Natural killer cell (primary cell): ENCODE measurements at regions not wholly inside any gene's neighbourhood (a gene's known extent, or its start where the extent isn't known, plus 50 kb on each side); places are given as distances from the start of the nearest gene placed in this dataset.

ENCODE experiments used
- ATAC-seq, 3 donors: fragments of 150-1000 bp in 2 of 3; fragments of 200-7000 bp in 1 of 3; cut with Tn5 transposase; 1 replicate in 1 of 3; 2 replicates in 2 of 3; pipeline ENCODE4 v1.10.0; 2021; ENCODE audit warnings: mild to moderate bottlenecking in 2 of 3, moderate library complexity in 2 of 3
- DNase-seq, 2 donors: peaks; one replicate each; pipeline versions ENCODE4 v3.0.0 to v3.0.0-alpha.2; 2013 to 2021; ENCODE audit warnings: mixed read lengths in 1 of 2
- H3K27ac ChIP-seq: one replicate; pipeline ENCODE4 v1.5.1; 2013; ENCODE audit warnings: mild to moderate bottlenecking, low read length
- H3K27me3 ChIP-seq: one replicate; pipeline ENCODE4 v1.6.1; 2013; ENCODE audit warnings: low read length; ENCODE audit not compliant: control insufficient read depth, insufficient read depth
- H3K36me3 ChIP-seq: one replicate; pipeline ENCODE4 v1.6.1; 2013; ENCODE audit warnings: low read length; ENCODE audit not compliant: control insufficient read depth, insufficient read depth
- H3K4me1 ChIP-seq: one replicate; pipeline ENCODE4 v1.6.1; 2013; ENCODE audit warnings: low read length; ENCODE audit not compliant: control insufficient read depth, insufficient read depth
- H3K4me3 ChIP-seq: one replicate; pipeline ENCODE4 v1.5.1; 2013; ENCODE audit warnings: low read length
- H3K9me3 ChIP-seq: one replicate; pipeline ENCODE4 v1.6.1; 2013; ENCODE audit warnings: low read length; ENCODE audit not compliant: control insufficient read depth, insufficient read depth
- H3K27ac Mint-ChIP-seq, 2 donors: one replicate each; pipeline ENCODE4 v1.8.0; 2022; ENCODE audit warnings: mild to moderate bottlenecking in 2 of 2, mixed read lengths in 2 of 2, moderate library complexity in 1 of 2
- H3K27me3 Mint-ChIP-seq, 2 donors: one replicate each; pipeline ENCODE4 v1.8.0; 2022; ENCODE audit warnings: low read depth in 2 of 2, mixed read lengths in 2 of 2
- H3K36me3 Mint-ChIP-seq: one replicate; pipeline ENCODE4 v1.8.0; 2022; ENCODE audit warnings: mixed read lengths
- H3K4me1 Mint-ChIP-seq, 2 donors: one replicate each; pipeline ENCODE4 v1.8.0; 2022; ENCODE audit warnings: mixed read lengths in 2 of 2
- H3K4me3 Mint-ChIP-seq: one replicate; pipeline ENCODE4 v1.8.0; 2022; ENCODE audit warnings: mild to moderate bottlenecking, moderate library complexity, mixed read lengths
- H3K9me3 Mint-ChIP-seq, 2 donors: one replicate each; pipeline ENCODE4 v1.8.0; 2022; ENCODE audit warnings: mixed read lengths in 2 of 2
- CTCF ChIP-seq: fragments of 200-600 bp; IDR thresholded peaks from one replicate; pipeline ENCODE4 v1.8.0; 2022; ENCODE audit warnings: antibody characterized with exemption
- WGBS: methylation state at CpG from one replicate; pipeline ENCODE4 v1.1.7; 2013; ENCODE audit warnings: missing lambda C conversion rate; ENCODE audit not compliant: insufficient coverage; 5-methylcytosine and 5-hydroxymethylcytosine counted together
- intact Hi-C: fragments of 100-400 bp; cut with micrococcal nuclease; formaldehyde crosslinking; loops from one replicate; pipeline ENCODE4 v1.14.2; 2022

GRCh38 chr6:104527311-104527710, 332.4 kb downstream of the HACE1 start:
- Mint-ChIP-seq H3K4me1 (peaks cover 0 to 6% of the 10 kb centered on the region in 2 donors), H3K27ac (no peak overlapping the region), H3K36me3 (no peaks in the 10 kb centered on the region), H3K27me3 (peaks cover 0 to 3% of the 10 kb centered on the region in 2 donors), H3K9me3 (no peaks in the 10 kb centered on the region), H3K4me3 (no peak overlapping the region)
- no peak for TF ChIP-seq CTCF
- no peak overlapping the region for H3K27ac ChIP-seq
- intact Hi-C loops = no loop called here
- DNase-seq (no peak), ATAC-seq (no peak)
- WGBS = 9% methylated on average over 7 of the region's 7 CpGs
- H3K36me3 ChIP-seq = no peaks in the 10 kb centered on the region
- no peaks in the 10 kb centered on the region for H3K9me3 ChIP-seq
- H3K4me3 ChIP-seq = no peak overlapping the region
- no peaks in the 10 kb centered on the region for H3K27me3 ChIP-seq
- H3K4me1 ChIP-seq = peaks cover 3% of the 10 kb centered on the region

GRCh38 chr6:104526376-104526775, 333.3 kb downstream of the HACE1 start:
- Mint-ChIP-seq H3K4me3 (no peak overlapping the region), H3K36me3 (no peaks in the 10 kb centered on the region), H3K9me3 (no peaks in the 10 kb centered on the region), H3K27me3 (peaks cover 0 to 3% of the 10 kb centered on the region in 2 donors), H3K4me1 (peaks cover 0 to 6% of the 10 kb centered on the region in 2 donors), H3K27ac (no peak overlapping the region)
- TF ChIP-seq CTCF = no peak
- Histone ChIP-seq H3K4me3 (no peak overlapping the region), H3K27ac (no peak overlapping the region), H3K36me3 (no peaks in the 10 kb centered on the region), H3K4me1 (peaks cover 3% of the 10 kb centered on the region), H3K27me3 (no peaks in the 10 kb centered on the region), H3K9me3 (no peaks in the 10 kb centered on the region)
- ATAC-seq (no peak), DNase-seq (no peak)
- WGBS = 81% methylated on average over 6 of the region's 6 CpGs
- intact Hi-C loops = no loop called here

- no peaks in the 10 kb centered on the region for H3K36me3 Mint-ChIP-seq
- peaks cover 0 to 3% of the 10 kb centered on the region in 2 donors for H3K27me3 Mint-ChIP-seq
- peaks cover 0 to 6% of the 10 kb centered on the region in 2 donors for H3K4me1 Mint-ChIP-seq
- intact Hi-C loops = no loop called here
- H3K27me3 ChIP-seq = no peaks in the 10 kb centered on the region
- H3K27ac Mint-ChIP-seq = no peak overlapping the region
- WGBS = 32% methylated on average over 15 of the region's 15 CpGs
- no peaks in the 10 kb centered on the region for H3K9me3 ChIP-seq
- H3K36me3 ChIP-seq = no peaks in the 10 kb centered on the region
- no peaks in the 10 kb centered on the region for H3K9me3 Mint-ChIP-seq
- H3K27ac ChIP-seq = no peak overlapping the region
- peak; percentile 29 to 84 for DNase-seq
- peak; percentile 85 to 98 (median 98) for ATAC-seq
- TF ChIP-seq CTCF = peak; percentile 80
- H3K4me1 ChIP-seq = peaks cover 3% of the 10 kb centered on the region
- no peak overlapping the region for H3K4me3 Mint-ChIP-seq
- no peak overlapping the region for H3K4me3 ChIP-seq
Observed at GRCh38 chr6:104525677-104526322, 333.9 kb downstream of the HACE1 start.

- intact Hi-C loops = no loop called here
- Histone ChIP-seq H3K9me3 (no peaks in the 10 kb centered on the region), H3K4me1 (peaks cover 3% of the 10 kb centered on the region), H3K4me3 (no peak overlapping the region), H3K27me3 (no peaks in the 10 kb centered on the region), H3K36me3 (no peaks in the 10 kb centered on the region), H3K27ac (no peak overlapping the region)
- Mint-ChIP-seq H3K27me3 (peaks cover 0 to 3% of the 10 kb centered on the region in 2 donors), H3K27ac (no peak overlapping the region), H3K4me3 (no peak overlapping the region), H3K36me3 (no peaks in the 10 kb centered on the region), H3K9me3 (no peaks in the 10 kb centered on the region), H3K4me1 (peaks cover 0 to 6% of the 10 kb centered on the region in 2 donors)
- DNase-seq = no peak
- 69% methylated on average over 6 of the region's 6 CpGs for WGBS
- no peak for TF ChIP-seq CTCF
- ATAC-seq = no peak
Observed at GRCh38 chr6:104522533-104522932, 337.2 kb downstream of the HACE1 start.
